IMR-90 (cell line): ENCODE measurements at regions not wholly inside any gene's neighbourhood (a gene's known extent, or its start where the extent isn't known, plus 50 kb on each side); places are given as distances from the start of the nearest gene placed in this dataset.

Experiments
- ATAC-seq: fragments of 200-7000 bp; cut with Tn5 transposase; 2 replicates; pipeline ENCODE4 v1.9.1; 2020; ENCODE audit warnings: low read depth, mild to moderate bottlenecking, moderate library complexity
- BruUV-seq: library from RNA; stranded (reverse); fragments of 400-500 nt; replicated peaks from 2 replicates; lab custom pipeline; 2021; lab: Mats Ljungman, UMichigan
- CTCF ChIA-PET: fragments of 300-600 bp; formaldehyde crosslinking; extraction: SDS; loops from one replicate; lab custom pipeline; 2021; ENCODE audit warnings: antibody characterized with exemption; lab: Yijun Ruan, JAX
- POLR2A ChIA-PET: fragments of 300-600 bp; sonication (Branson Sonifier 250); formaldehyde crosslinking; loops from one replicate; lab custom pipeline; 2022; ENCODE audit warnings: antibody characterized with exemption; ENCODE audit not compliant: unreplicated experiment; lab: Charles Lee
- DNase-seq: peaks from one replicate; pipeline ENCODE4 v3.0.0; 2013
- H2AFZ ChIP-seq: replicated peaks from 2 replicates; pipeline ENCODE3; 2013; ENCODE audit warnings: low read length, mild to moderate bottlenecking; ENCODE audit not compliant: poor library complexity
- H2AK5ac ChIP-seq: 2 replicates; pipeline ENCODE4 v1.6.1; 2013; ENCODE audit warnings: low read depth, low read length, inconsistent platforms
- H2AK9ac ChIP-seq: replicated peaks from 2 replicates; pipeline ENCODE3; 2013; ENCODE audit warnings: mild to moderate bottlenecking, low read depth, low read length, moderate library complexity; ENCODE audit not compliant: poor library complexity
- H2BK120ac ChIP-seq: 2 replicates; pipeline ENCODE4 v1.6.1; 2013; ENCODE audit warnings: low read depth, low read length, inconsistent platforms
- H2BK15ac ChIP-seq: 3 replicates; pipeline ENCODE4 v1.6.1; 2013; ENCODE audit warnings: low read depth, low read length, inconsistent platforms
- H2BK20ac ChIP-seq: 2 replicates; pipeline ENCODE4 v1.6.1; 2013; ENCODE audit warnings: low read depth, mild to moderate bottlenecking, inconsistent platforms, low read length, moderate library complexity
- H2BK5ac ChIP-seq: 2 replicates; pipeline ENCODE4 v1.6.1; 2013; ENCODE audit warnings: mild to moderate bottlenecking, low read depth, low read length, inconsistent platforms; ENCODE audit not compliant: poor library complexity, severe bottlenecking
- H3K14ac ChIP-seq: replicated peaks from 2 replicates; pipeline ENCODE4 v1.6.1; 2013; ENCODE audit warnings: low read depth, low read length, inconsistent platforms
- H3K18ac ChIP-seq: 2 replicates; pipeline ENCODE4 v1.6.1; 2013; ENCODE audit warnings: low read depth, low read length, control low read depth
- H3K23ac ChIP-seq: 2 replicates; pipeline ENCODE4 v1.6.1; 2013; ENCODE audit warnings: low read depth, low read length, inconsistent platforms
- H3K27ac ChIP-seq: 2 replicates; pipeline ENCODE4 v1.5.1; 2013; ENCODE audit warnings: mild to moderate bottlenecking, control low read depth, low read length; ENCODE audit not compliant: insufficient read depth
- H3K27me3 ChIP-seq: 2 replicates; pipeline ENCODE4 v1.6.1; 2013; ENCODE audit warnings: low read length; ENCODE audit not compliant: control insufficient read depth, insufficient read depth
- H3K36me3 ChIP-seq: 2 replicates; pipeline ENCODE4 v1.6.1; 2013; ENCODE audit warnings: low read length, mixed read lengths; ENCODE audit not compliant: control insufficient read depth, insufficient read depth
- H3K4ac ChIP-seq: 2 replicates; pipeline ENCODE4 v1.6.1; 2013; ENCODE audit warnings: low read depth, low read length, inconsistent platforms
- H3K4me1 ChIP-seq: 2 replicates; pipeline ENCODE4 v1.6.1; 2013; ENCODE audit warnings: low read length, mixed read lengths; ENCODE audit not compliant: control insufficient read depth, insufficient read depth
- H3K4me2 ChIP-seq: 2 replicates; pipeline ENCODE4 v1.6.1; 2013; ENCODE audit warnings: low read depth, mild to moderate bottlenecking, control low read depth, low read length, moderate library complexity
- H3K4me3 ChIP-seq: 2 replicates; pipeline ENCODE4 v1.5.1; 2013; ENCODE audit warnings: low read depth, mild to moderate bottlenecking, control low read depth, low read length, moderate library complexity; ENCODE audit not compliant: insufficient read depth
- H3K56ac ChIP-seq: 2 replicates; pipeline ENCODE4 v1.6.1; 2013; ENCODE audit warnings: low read length, inconsistent platforms; ENCODE audit not compliant: insufficient read depth; ENCODE audit errors: extremely low read depth
- H3K79me1 ChIP-seq, 2 experiments: 2 replicates each; pipeline ENCODE4 v1.6.1; 2013; ENCODE audit warnings: low read length in 2 of 2, inconsistent platforms in 1 of 2, low read depth in 1 of 2
- H3K9ac ChIP-seq: 2 replicates; pipeline ENCODE4 v1.6.1; 2013; ENCODE audit warnings: low read depth, low read length, control low read depth
- H3K9me1 ChIP-seq: 2 replicates; pipeline ENCODE4 v1.6.1; 2013; ENCODE audit warnings: low read length, inconsistent platforms; ENCODE audit not compliant: insufficient read depth
- H3K9me3 ChIP-seq: 2 replicates; pipeline ENCODE4 v1.6.1; 2013; ENCODE audit warnings: low read length; ENCODE audit not compliant: control insufficient read depth, insufficient read depth
- H4K20me1 ChIP-seq: 2 replicates; pipeline ENCODE4 v1.6.1; 2013; ENCODE audit warnings: low read length, inconsistent platforms; ENCODE audit not compliant: insufficient read depth
- H4K5ac ChIP-seq: 2 replicates; pipeline ENCODE4 v1.6.1; 2013; ENCODE audit warnings: mild to moderate bottlenecking, low read depth, low read length, control low read depth
- H4K8ac ChIP-seq, 2 experiments: 2 replicates each; pipeline ENCODE4 v1.6.1; 2013; ENCODE audit warnings: low read depth in 2 of 2, low read length in 2 of 2, control low read depth in 1 of 2, inconsistent platforms in 1 of 2
- H4K91ac ChIP-seq: 2 replicates; pipeline ENCODE4 v1.6.1; 2013; ENCODE audit warnings: low read depth, low read length, inconsistent platforms; ENCODE audit not compliant: insufficient read depth
- ELK1 ChIP-seq: fragments of 150-350 bp; IDR thresholded peaks from 2 replicates; pipeline ENCODE4 v1.6.1; 2016; ENCODE audit warnings: low read depth, mild to moderate bottlenecking, low read length, moderate library complexity, borderline replicate concordance
- FOS ChIP-seq: fragments of 150-350 bp; IDR thresholded peaks from 2 replicates; pipeline ENCODE4 v1.6.1; 2016; ENCODE audit warnings: low read depth, low read length
- MAFK ChIP-seq: IDR thresholded peaks from 2 replicates; pipeline ENCODE4 v1.6.1; 2012; ENCODE audit warnings: low read depth, low read length, improper control_type of control experiment
- MAZ ChIP-seq: IDR thresholded peaks from 2 replicates; pipeline ENCODE4 v1.6.1; 2012; ENCODE audit warnings: low read depth, mild to moderate bottlenecking, low read length, improper control_type of control experiment, moderate library complexity, borderline replicate concordance
- MXI1 ChIP-seq: IDR thresholded peaks from 2 replicates; pipeline ENCODE4 v1.6.1; 2012; ENCODE audit warnings: low read depth, mild to moderate bottlenecking, low read length, moderate library complexity, borderline replicate concordance
- POLR2A ChIP-seq: IDR thresholded peaks from 2 replicates; pipeline ENCODE4 v1.6.1; 2012; ENCODE audit warnings: mild to moderate bottlenecking, low read depth, low read length
- RCOR1 ChIP-seq: IDR thresholded peaks from 2 replicates; pipeline ENCODE4 v1.6.1; 2012; ENCODE audit warnings: mild to moderate bottlenecking, low read length, improper control_type of control experiment; ENCODE audit not compliant: insufficient replicate concordance
- RFX5 ChIP-seq: IDR thresholded peaks from 2 replicates; pipeline ENCODE4 v1.8.0; 2012; ENCODE audit warnings: low read depth, mild to moderate bottlenecking, low read length, moderate library complexity
- WGBS, 2 experiments: methylation state at CpG; one replicate each; pipeline versions ENCODE4 v1.1.5 to v1.1.7; 2013; ENCODE audit warnings: missing lambda C conversion rate in 2 of 2; ENCODE audit not compliant: insufficient read length in 1 of 2; ENCODE audit errors: extremely low coverage in 2 of 2; 5-methylcytosine and 5-hydroxymethylcytosine counted together
- dilution Hi-C: fragments of 300-500 bp; cut with HindIII; formaldehyde crosslinking; loops from one replicate; pipeline ENCODE4 v1.14.3; 2018; ENCODE audit warnings: low sequenced_read_pairs; ENCODE audit not compliant: unreplicated experiment
- in situ Hi-C: fragments of 300-500 bp; cut with MboI; formaldehyde crosslinking; loops from 3 replicates; pipeline ENCODE4 v1.14.3; 2019; ENCODE audit warnings: low sequenced_read_pairs, inconsistent platforms, mixed read lengths
- intact Hi-C: fragments of 100-400 bp; cut with micrococcal nuclease; formaldehyde crosslinking; loops from 2 replicates; pipeline ENCODE4 v1.10.0; 2022
- TF ChIP-seq, protein P1 (sequence below): fragments of 150-350 bp; IDR thresholded peaks from 2 replicates; pipeline ENCODE4 v1.6.1; 2017; ENCODE audit warnings: mild to moderate bottlenecking, antibody characterized with exemption, low read length, low read depth

DNA sequence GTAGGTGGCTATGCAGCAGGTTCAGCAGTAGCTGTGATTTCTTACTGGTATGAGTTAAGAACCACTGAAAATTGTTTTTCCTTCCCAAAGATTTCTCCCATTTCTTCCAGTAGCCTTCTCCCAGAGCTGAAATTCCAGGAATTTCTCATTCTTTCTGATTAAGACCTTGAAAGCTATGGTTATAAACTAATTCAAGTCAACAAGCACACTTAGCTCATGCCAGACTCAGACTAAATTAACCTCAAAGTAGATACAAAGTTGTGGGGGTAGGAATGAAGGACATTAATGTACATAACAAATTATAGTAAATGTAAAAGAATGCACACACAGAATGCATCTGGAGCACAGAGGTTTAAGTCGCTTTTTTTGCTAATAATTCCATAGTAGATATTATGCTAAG lies 103.6 kb upstream of the SOX11 start:
- Histone ChIP-seq H3K27ac (no peak overlapping the region), H2BK5ac (no peak overlapping the region), H2AFZ (no peak overlapping the region), H3K9me3 (no peaks in the 10 kb centered on the region; the same call in 1 of the 2 replicates), H2AK5ac (no peak overlapping the region), H2BK120ac (no peak overlapping the region), H2BK15ac (no peak overlapping the region), H4K8ac (no peak overlapping the region), H4K5ac (no peak overlapping the region), H3K4me1 (peaks cover 3% of the 10 kb centered on the region; the same call in 1 of the 2 replicates), H4K91ac (no peak overlapping the region), H3K23ac (no peak overlapping the region), H3K4ac (no peak overlapping the region), H3K79me1 (no peaks in the 10 kb centered on the region), H3K14ac (no peak overlapping the region), H2BK20ac (no peak overlapping the region), H3K56ac (no peak overlapping the region), H3K27me3 (no peaks in the 10 kb centered on the region; the same call in 1 of the 2 replicates), H3K4me2 (no peak overlapping the region), H3K9me1 (no peaks in the 10 kb centered on the region), H2AK9ac (no peak overlapping the region), H3K9ac (no peak overlapping the region), H3K36me3 (no peaks in the 10 kb centered on the region), H4K20me1 (no peaks in the 10 kb centered on the region), H3K18ac (no peak overlapping the region), H3K4me3 (no peak overlapping the region)
- DNase-seq (no peak), ATAC-seq (no peak)
- in situ Hi-C loops = no loop called here
- BruUV-seq = no TSS peak
- POLR2A ChIA-PET = no interaction called here
- TF ChIP-seq FOS (no peak), ELK1 (no peak), RFX5 (no peak), MAFK (no peak), RCOR1 (no peak), MAZ (no peak), MXI1 (no peak), POLR2A (no peak)
- TF ChIP-seq, protein P1, sequence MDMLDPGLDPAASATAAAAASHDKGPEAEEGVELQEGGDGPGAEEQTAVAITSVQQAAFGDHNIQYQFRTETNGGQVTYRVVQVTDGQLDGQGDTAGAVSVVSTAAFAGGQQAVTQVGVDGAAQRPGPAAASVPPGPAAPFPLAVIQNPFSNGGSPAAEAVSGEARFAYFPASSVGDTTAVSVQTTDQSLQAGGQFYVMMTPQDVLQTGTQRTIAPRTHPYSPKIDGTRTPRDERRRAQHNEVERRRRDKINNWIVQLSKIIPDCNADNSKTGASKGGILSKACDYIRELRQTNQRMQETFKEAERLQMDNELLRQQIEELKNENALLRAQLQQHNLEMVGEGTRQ = no peak
- dilution Hi-C loops = no loop called here
- intact Hi-C loops = no loop called here
- CTCF ChIA-PET = no interaction called here
- no CpG with 5 or more reads among the region's 1 CpG for WGBS, 2 experiments
